NCI-H1105 (cell line): ENCODE measurements at regions not wholly inside any gene's neighbourhood (a gene's known extent, or its start where the extent isn't known, plus 50 kb on each side); places are given as distances from the start of the nearest gene placed in this dataset.

Experiments
- DNase-seq: peaks from one replicate; lab custom pipeline; 2025; lab: John Stamatoyannopoulos, UW

GRCh38 chr6:148212366-148212765 is 130.3 kb upstream of the SASH1 start:
- no peak for DNase-seq

GRCh38 chr6:148213366-148213765 is 129.3 kb upstream of the SASH1 start:
- no peak for DNase-seq

DNA sequence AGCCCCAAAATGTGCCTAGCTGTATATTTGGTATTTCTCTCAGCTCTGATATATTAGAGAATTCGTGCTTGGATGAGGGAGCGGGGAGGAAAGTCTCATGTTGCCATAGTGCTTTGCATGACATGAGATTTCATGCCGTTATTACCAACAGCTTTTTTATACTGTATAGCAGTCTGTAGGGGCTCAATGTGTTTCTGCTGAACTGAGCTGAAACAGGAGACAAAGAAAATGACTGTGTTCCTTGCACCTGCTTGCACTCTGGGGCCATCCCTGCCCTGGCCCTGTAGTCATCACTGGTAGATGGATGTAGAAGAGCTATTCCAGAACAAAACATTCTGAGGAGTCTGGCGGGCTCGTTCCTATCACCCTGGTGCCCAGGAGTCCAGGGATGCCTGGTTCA is 128.0 kb upstream of the SASH1 start:
- DNase-seq: no peak

GRCh38 chr6:148217051-148217450 is 125.6 kb upstream of the SASH1 start:
- DNase-seq: no peak

DNA sequence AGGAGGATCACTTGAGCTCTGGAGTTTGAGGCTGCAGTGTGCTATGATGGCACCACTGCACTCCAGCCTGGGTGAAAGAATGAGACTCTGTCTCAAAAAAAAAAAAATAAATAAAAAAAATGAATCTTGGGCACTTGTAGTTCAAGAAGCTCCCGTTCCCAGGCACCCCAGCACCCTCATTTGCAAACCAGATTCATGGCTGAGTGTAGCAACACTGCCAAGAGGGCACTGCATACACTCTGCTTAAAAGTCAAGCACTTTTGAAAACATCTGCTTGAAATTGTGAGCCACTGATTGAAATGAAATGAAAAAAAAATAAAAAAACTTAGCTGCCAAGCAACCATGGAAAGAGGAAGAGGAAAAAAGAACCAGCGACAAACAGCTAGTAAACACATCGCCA is 124.7 kb upstream of the SASH1 start:
- DNase-seq: no peak

DNA sequence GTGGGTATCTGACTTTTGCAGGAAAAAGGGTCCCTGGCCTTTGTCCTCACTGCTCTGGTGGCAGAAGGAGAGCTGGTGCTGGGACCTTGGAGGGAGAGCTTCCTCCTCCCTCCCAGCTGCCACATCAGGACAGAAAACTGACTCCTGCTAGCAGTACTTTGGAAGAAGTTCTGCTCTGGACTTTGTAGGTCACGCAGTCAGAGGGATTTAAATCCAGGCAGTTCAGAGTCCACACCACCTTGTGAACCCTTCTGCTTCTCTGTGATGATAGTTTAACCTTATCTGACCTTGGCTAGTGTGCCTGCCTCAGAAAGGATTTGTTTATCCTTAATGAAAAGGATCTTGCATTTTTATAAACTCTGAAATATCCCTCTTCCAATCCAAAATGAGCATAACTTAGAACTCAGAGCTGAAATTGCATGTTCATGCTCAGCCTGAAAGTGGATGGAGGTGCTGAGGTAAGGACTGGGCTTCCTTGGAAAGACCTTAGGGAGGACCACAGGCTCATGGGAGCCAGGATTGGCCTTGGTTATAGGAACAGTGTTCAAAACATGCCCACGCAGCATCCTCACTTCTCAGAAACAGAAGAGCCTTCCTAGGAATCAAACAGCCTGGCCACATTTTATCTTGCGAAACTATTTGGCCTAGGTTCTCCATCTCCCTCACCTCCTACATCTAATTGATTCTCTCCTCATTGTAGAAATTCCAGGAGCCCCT is 123.9 kb upstream of the SASH1 start:
- DNase-seq: no peak

DNA sequence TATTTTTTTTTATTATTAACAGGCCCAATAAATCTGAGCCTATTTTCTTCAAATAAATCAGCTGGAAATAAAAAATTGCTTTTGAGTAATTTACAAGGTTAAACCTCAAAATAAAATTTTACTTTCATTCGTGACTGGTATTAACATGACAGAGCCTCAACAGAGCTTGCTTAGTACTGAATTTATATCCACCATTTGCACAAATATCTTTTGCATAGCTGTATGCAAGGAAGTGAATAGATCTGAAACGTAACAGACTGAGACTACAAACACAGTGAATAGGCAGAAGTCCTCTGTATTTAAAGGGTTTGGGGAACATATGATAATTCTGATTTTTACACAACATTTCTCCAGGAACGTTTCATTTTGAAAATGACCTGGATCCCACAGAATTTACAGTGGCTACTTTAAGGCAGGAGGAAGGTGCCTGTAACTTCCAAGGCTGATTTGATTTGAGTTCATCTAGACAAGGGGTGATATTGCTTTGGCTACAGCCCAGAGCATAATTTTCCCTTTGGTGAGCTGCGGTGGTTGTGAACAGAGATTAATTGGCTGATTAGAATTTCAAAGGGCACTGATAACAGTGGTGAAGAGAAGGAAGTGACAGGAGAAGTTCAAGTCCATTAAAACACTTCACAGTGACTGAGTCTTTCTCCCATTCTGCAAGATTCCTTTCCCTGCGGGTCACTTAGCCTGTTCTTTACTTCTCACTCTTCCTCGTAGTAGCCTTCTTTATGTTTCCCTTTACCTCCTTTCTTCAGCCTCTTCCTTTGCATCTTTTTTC is 121.2 kb upstream of the SASH1 start:
- DNase-seq: no peak

- DNase-seq: no peak
These were observed 120.3 kb upstream of the SASH1 start for GRCh38 chr6:148222376-148222775.

DNA sequence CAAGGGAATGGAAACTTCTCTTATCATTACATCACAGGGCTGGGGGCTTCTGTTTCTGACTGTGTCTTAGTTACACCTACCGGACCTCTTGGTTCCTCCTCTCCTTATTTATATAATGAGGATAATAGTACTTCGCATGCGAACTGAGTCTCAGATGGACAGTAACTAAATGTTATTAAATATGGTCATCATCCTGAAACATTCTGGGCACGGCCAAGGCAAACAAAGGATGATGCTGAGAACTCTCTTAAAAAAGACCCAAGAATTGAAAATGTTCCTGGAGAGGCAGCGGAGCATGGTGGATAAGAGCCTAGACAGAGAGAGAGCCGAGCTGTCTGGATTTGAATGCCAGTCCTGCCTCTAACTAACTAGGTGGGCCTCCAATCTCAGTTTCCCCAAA is 119.8 kb upstream of the SASH1 start:
- no peak for DNase-seq

- DNase-seq: no peak
These were observed 119.2 kb upstream of the SASH1 start for GRCh38 chr6:148223424-148223842.

- no peak for DNase-seq
These were observed 116.8 kb upstream of the SASH1 start for GRCh38 chr6:148225871-148226270.

DNA sequence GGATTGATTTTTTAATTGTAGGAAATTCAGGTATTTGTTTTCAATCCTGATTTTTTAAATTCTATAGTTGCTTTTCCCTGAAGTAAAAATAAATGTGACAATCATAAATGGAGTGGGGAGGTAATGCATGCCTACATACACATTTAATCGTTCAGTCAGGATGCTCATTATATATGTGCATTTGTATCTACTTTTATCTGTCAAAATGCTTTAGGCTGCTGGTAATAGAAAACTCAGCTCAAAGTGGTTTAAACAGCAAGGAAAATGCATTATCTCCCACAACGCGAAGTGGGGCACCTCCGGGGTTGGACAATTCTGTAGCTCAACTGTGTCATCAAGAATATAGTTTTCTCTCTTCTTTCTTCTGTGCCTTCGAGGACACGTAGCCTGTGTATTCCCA is 116.4 kb upstream of the SASH1 start:
- DNase-seq: no peak

- no peak for DNase-seq
These were observed 111.1 kb upstream of the SASH1 start for GRCh38 chr6:148231572-148231971.

DNA sequence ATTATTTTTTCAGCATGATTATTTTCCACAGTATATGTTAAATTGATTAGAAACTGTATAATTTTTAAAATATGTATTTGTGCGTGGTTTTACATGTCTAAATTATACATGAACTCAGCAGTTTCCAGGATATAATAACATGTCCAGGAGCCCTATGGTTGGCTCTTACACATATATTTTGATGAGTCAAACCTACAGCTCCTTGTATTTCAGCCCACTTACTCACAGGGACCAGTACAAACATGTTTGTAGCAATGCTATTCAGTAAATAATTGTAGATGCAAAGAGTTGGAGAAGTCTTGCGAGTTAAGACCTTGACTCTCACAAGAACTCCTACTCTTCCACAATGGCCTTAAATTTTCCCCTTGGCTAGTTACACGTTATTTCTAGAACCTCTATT is 107.2 kb upstream of the SASH1 start:
- DNase-seq: no peak

DNA sequence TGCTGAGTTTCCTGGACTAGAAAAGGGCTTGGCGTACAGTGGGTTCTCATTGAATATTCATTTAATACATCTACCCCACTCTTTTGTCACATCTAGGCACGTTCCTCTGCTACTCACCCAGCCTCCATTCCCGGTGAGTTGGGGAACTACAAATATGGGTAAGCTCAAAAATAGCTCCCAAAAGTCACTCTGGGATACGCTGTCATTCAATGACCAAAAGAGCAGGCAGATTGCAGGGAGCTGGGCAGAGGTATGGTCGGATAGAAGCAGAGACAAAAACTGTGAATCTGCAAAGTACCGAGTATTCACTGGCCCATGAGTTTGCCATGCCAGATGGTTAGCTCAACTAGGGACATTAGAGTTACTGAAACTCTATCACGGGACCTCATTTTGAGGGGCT is 103.9 kb upstream of the SASH1 start:
- DNase-seq: no peak

DNA sequence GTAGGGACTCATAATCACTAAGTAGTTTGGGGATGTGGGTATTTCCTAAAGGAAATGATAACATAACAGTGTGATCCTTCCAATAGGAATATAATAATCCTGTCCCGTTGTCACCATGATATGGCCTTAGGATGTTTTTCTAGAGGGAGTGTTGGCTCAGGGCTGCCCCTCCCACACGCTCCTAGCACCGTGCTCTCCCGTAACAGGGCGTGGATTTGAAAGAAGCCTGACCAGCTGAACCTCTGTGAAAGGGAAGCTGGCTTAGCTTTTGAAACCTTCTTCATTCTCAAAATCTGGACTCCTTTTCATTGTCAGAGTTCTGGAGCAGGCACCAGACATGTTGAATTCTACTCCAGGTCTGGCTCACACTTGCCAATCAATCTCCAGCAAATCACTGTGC is 103.4 kb upstream of the SASH1 start:
- DNase-seq: no peak

DNA sequence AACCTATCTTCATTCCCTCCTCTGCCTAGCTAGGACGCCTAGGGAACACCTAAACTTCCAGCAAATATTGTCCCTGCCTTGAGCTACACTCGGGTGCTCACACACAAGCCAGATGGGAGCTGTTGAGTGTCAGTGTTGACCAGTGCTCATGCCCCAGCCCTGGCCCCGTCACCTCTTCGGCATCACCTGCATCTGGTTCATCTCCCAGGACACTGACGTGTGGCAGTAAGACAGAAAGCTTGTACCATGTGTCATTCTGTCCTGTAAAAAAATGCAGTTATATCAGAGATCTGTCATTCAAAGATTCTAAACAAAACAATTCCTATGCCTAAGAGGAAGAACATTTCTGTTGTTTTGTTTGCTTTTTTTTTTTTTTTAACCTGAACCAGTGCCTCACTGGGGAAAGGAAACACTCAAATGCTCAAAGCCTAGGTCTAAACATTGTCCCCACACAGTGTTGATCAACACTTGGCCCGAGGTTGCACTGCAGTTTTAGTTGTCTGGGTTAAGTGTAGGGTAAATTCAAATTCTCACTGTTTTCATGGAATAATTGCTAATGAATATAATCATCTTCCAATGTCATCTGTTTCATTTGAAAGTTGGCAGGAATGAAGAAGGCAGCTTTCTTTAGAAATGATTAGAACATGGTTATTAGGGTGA is 102.7 kb upstream of the SASH1 start:
- DNase-seq: no peak

GRCh38 chr6:148240461-148240840 is 102.2 kb upstream of the SASH1 start:
- no peak for DNase-seq

- DNase-seq: no peak
These were observed 101.7 kb upstream of the SASH1 start for GRCh38 chr6:148240861-148241477.

- no peak for DNase-seq
These were observed 100.5 kb upstream of the SASH1 start for GRCh38 chr6:148242180-148242579.

DNA sequence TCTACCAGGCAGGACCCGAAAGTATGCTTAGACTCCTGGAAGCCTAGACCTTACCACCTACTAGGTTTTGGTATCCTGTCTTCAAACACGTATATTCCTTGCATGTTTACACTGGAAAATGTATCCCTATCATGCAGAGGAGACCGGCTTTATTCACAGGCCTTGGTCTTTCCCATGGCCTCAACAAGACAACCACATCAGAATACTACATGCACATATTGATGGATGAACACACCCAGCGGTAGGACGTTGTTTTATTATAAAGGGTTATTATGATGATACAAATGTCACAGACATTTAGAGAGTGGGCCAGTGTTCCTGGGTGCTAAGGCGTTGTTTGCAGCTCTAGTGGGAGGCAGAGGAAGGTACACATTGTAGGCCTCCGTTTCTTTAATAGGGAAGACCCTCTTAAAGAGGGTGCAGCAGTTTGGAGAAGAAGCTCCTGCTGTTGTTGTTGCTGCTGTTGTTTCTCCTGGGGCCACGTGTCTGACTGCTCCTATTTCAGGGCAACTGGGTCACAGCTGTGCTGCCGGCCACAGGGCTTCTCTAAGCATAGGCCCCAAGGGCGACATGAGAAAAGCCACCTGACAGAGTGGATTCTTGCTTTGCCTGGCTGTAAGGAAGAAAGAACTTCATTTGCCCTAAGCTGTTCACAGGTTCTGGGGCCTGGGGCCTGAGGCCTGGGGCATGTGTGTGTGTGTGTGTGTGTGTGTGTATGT is 98.3 kb upstream of the SASH1 start:
- DNase-seq: no peak
